HEK293 (cell line): ENCODE measurements at regions not wholly inside any gene's neighbourhood (a gene's known extent, or its start where the extent isn't known, plus 50 kb on each side); places are given as distances from the start of the nearest gene placed in this dataset.

ENCODE experiments used
- CTCF ChIA-PET: fragments of 350-600 bp; formaldehyde crosslinking; extraction: SDS; loops from one replicate; lab custom pipeline; 2021; ENCODE audit warnings: antibody characterized with exemption; lab: Yijun Ruan, JAX
- POLR2A ChIA-PET: fragments of 300-600 bp; formaldehyde crosslinking; extraction: SDS; loops from one replicate; lab custom pipeline; 2020; ENCODE audit warnings: antibody characterized with exemption, inconsistent platforms; lab: Yijun Ruan, JAX
- H3K27ac ChIP-seq: fragments of 200-500 bp; sonication (Bioruptor generic); 2 replicates; pipeline ENCODE4 v1.5.1; 2014; ENCODE audit warnings: low read depth, low read length, control low read depth, inconsistent platforms; ENCODE audit errors: extremely low read depth
- H3K36me3 ChIP-seq, 2 experiments: fragments of 200-500 bp in 1 of 2; sonication (Bioruptor generic) in 1 of 2; 1 replicate in 1 of 2; 2 replicates in 1 of 2; pipeline ENCODE4 v1.5.1; 2014 to 2017; ENCODE audit warnings: inconsistent platforms in 2 of 2, low read length in 2 of 2; ENCODE audit not compliant: control insufficient read depth in 2 of 2, insufficient read depth in 1 of 2
- H3K4me1 ChIP-seq: fragments of 200-500 bp; sonication (Bioruptor generic); 2 replicates; pipeline ENCODE4 v1.5.1; 2014; ENCODE audit warnings: mild to moderate bottlenecking, low read length, inconsistent platforms; ENCODE audit not compliant: control insufficient read depth, insufficient read depth
- H3K4me3 ChIP-seq: 2 replicates; pipeline ENCODE4 v1.5.1; 2011; ENCODE audit warnings: low read depth, mild to moderate bottlenecking, control low read depth, low read length, moderate library complexity
- H3K9me3 ChIP-seq: fragments of 200-500 bp; sonication (Bioruptor generic); 2 replicates; pipeline ENCODE4 v1.5.1; 2014; ENCODE audit warnings: low read depth, low read length, inconsistent platforms; ENCODE audit not compliant: control insufficient read depth, insufficient read depth
- GFI1B ChIP-seq: fragments of 450-650 bp; formaldehyde crosslinking; IDR thresholded peaks from 2 replicates; pipeline ENCODE4 v1.5.1; 2016; ENCODE audit warnings: missing biosample characterization, missing genetic modification characterization
- KLF8 ChIP-seq: fragments of 450-650 bp; formaldehyde crosslinking; IDR thresholded peaks from 2 replicates; pipeline ENCODE4 v1.5.1; 2016; ENCODE audit warnings: missing biosample characterization, missing genetic modification characterization
- PRDM4 ChIP-seq: fragments of 450-650 bp; formaldehyde crosslinking; IDR thresholded peaks from 2 replicates; pipeline ENCODE4 v1.5.1; 2017; ENCODE audit warnings: missing biosample characterization, missing genetic modification characterization
- REPIN1 ChIP-seq: fragments of 450-650 bp; formaldehyde crosslinking; IDR thresholded peaks from 2 replicates; pipeline ENCODE4 v1.5.1; 2017; ENCODE audit warnings: missing biosample characterization, missing genetic modification characterization, low read depth
- SALL2 ChIP-seq: fragments of 450-650 bp; formaldehyde crosslinking; IDR thresholded peaks from 2 replicates; pipeline ENCODE4 v1.5.0; 2017; ENCODE audit warnings: missing biosample characterization, mild to moderate bottlenecking, missing genetic modification characterization, borderline replicate concordance
- YY2 ChIP-seq: fragments of 450-650 bp; formaldehyde crosslinking; IDR thresholded peaks from 2 replicates; pipeline ENCODE4 v1.5.1; 2016; ENCODE audit warnings: missing biosample characterization, missing genetic modification characterization
- ZNF341 ChIP-seq: fragments of 450-650 bp; formaldehyde crosslinking; IDR thresholded peaks from 2 replicates; pipeline ENCODE4; 2016; ENCODE audit warnings: low read depth, missing biosample characterization, missing genetic modification characterization
- ZNF654 ChIP-seq: fragments of 450-650 bp; formaldehyde crosslinking; IDR thresholded peaks from 2 replicates; pipeline ENCODE4 v1.5.1; 2016; ENCODE audit warnings: low read depth, missing biosample characterization, missing genetic modification characterization
- ZNF707 ChIP-seq: fragments of 450-650 bp; formaldehyde crosslinking; IDR thresholded peaks from 2 replicates; pipeline ENCODE4 v1.5.1; 2016; ENCODE audit warnings: missing biosample characterization, missing genetic modification characterization
- ZNF76 ChIP-seq: fragments of 450-650 bp; formaldehyde crosslinking; IDR thresholded peaks from 2 replicates; pipeline ENCODE4; 2016; ENCODE audit warnings: low read depth, missing biosample characterization, missing genetic modification characterization, borderline replicate concordance
- ZNF776 ChIP-seq: fragments of 450-650 bp; formaldehyde crosslinking; IDR thresholded peaks from 2 replicates; pipeline ENCODE4 v1.5.0; 2017; ENCODE audit warnings: missing biosample characterization, missing genetic modification characterization, borderline replicate concordance
- ZSCAN5A ChIP-seq: fragments of 450-650 bp; formaldehyde crosslinking; IDR thresholded peaks from 2 replicates; pipeline ENCODE4 v1.5.1; 2016; ENCODE audit warnings: missing biosample characterization, missing genetic modification characterization
- TF ChIP-seq, protein P1 (sequence below): fragments of 450-650 bp; formaldehyde crosslinking; IDR thresholded peaks from 2 replicates; pipeline ENCODE4 v1.5.1; 2016; ENCODE audit warnings: missing biosample characterization, missing genetic modification characterization

- Histone ChIP-seq H3K27ac (no peak overlapping the region), H3K9me3 (no peaks in the 10 kb centered on the region), H3K36me3 (no peaks in the 10 kb centered on the region), H3K4me3 (no peak overlapping the region), H3K4me1 (no peaks in the 10 kb centered on the region)
- CTCF ChIA-PET = no interaction called here
- POLR2A ChIA-PET = no interaction called here
- TF ChIP-seq ZNF707 (no peak), ZNF341 (tag by site-specific recombination) (no peak), ZSCAN5A (tag by site-specific recombination) (no peak), GFI1B (tag by site-specific recombination) (no peak), REPIN1 (tag by site-specific recombination) (no peak), KLF8 (tag by site-specific recombination) (no peak)
Observed at GRCh38 chr4:8672486-8672885, 79.9 kb downstream of the CPZ start.

GRCh38 chr4:8671712-8672290, 79.2 kb downstream of the CPZ start:
- Histone ChIP-seq H3K9me3 (no peaks in the 10 kb centered on the region), H3K4me3 (no peak overlapping the region), H3K27ac (no peak overlapping the region), H3K4me1 (no peaks in the 10 kb centered on the region), H3K36me3 (no peaks in the 10 kb centered on the region)
- TF ChIP-seq YY2 (tag by site-specific recombination) (no peak), ZNF776 (tag by site-specific recombination) (no peak), SALL2 (tag by site-specific recombination) (no peak), ZNF654 (tag by site-specific recombination) (no peak), PRDM4 (tag by site-specific recombination) (no peak), ZNF76 (tag by site-specific recombination) (no peak)
- TF ChIP-seq, protein P1, sequence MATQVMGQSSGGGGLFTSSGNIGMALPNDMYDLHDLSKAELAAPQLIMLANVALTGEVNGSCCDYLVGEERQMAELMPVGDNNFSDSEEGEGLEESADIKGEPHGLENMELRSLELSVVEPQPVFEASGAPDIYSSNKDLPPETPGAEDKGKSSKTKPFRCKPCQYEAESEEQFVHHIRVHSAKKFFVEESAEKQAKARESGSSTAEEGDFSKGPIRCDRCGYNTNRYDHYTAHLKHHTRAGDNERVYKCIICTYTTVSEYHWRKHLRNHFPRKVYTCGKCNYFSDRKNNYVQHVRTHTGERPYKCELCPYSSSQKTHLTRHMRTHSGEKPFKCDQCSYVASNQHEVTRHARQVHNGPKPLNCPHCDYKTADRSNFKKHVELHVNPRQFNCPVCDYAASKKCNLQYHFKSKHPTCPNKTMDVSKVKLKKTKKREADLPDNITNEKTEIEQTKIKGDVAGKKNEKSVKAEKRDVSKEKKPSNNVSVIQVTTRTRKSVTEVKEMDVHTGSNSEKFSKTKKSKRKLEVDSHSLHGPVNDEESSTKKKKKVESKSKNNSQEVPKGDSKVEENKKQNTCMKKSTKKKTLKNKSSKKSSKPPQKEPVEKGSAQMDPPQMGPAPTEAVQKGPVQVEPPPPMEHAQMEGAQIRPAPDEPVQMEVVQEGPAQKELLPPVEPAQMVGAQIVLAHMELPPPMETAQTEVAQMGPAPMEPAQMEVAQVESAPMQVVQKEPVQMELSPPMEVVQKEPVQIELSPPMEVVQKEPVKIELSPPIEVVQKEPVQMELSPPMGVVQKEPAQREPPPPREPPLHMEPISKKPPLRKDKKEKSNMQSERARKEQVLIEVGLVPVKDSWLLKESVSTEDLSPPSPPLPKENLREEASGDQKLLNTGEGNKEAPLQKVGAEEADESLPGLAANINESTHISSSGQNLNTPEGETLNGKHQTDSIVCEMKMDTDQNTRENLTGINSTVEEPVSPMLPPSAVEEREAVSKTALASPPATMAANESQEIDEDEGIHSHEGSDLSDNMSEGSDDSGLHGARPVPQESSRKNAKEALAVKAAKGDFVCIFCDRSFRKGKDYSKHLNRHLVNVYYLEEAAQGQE (tag by site-specific recombination) = peak; percentile 64
- ChIA-PET POLR2A (no interaction called here), CTCF (no interaction called here)
